TTC549 (cell line): ENCODE measurements at regions not wholly inside any gene's neighbourhood (a gene's known extent, or its start where the extent isn't known, plus 50 kb on each side); places are given as distances from the start of the nearest gene placed in this dataset.
"Not testable (repeated sequence)": the region's sequence is repeated elsewhere in the genome, so short reads cannot be mapped to it uniquely, and the experiment has no call there.

Experiments used
- FAIRE-seq: peaks from 2 replicates; lab custom pipeline; 2012; peaks lifted over from hg19 to GRCh38; lab: Jason Lieb, UNC

GRCh38 chr12:86944197-86944819 is 688.1 kb upstream of the MGAT4C start:
- not testable (repeated sequence) for FAIRE-seq

- no peak for FAIRE-seq
Observed at GRCh38 chr12:86931714-86932113, 675.5 kb upstream of the MGAT4C start.

GRCh38 chr12:86929962-86930361 is 673.8 kb upstream of the MGAT4C start:
- FAIRE-seq = no peak

- no peak for FAIRE-seq
Observed at GRCh38 chr12:86917121-86917520, 660.9 kb upstream of the MGAT4C start.

GRCh38 chr12:86914721-86915120 is 658.5 kb upstream of the MGAT4C start:
- no peak for FAIRE-seq

- no peak for FAIRE-seq
Observed at GRCh38 chr12:86911973-86912372, 655.8 kb upstream of the MGAT4C start.

- FAIRE-seq = no peak
Observed at GRCh38 chr12:86903159-86903558, 647.0 kb upstream of the MGAT4C start.

GRCh38 chr12:86860776-86861175 is 604.6 kb upstream of the MGAT4C start:
- FAIRE-seq = no peak

- no peak for FAIRE-seq
Observed at GRCh38 chr12:86852451-86852850, 596.3 kb upstream of the MGAT4C start.

- no peak for FAIRE-seq
Observed at GRCh38 chr12:86838711-86839110, 582.5 kb upstream of the MGAT4C start.

GRCh38 chr12:86838260-86838659 is 582.1 kb upstream of the MGAT4C start:
- no peak for FAIRE-seq

GRCh38 chr12:86837246-86837645 is 581.1 kb upstream of the MGAT4C start:
- no peak for FAIRE-seq

- FAIRE-seq = no peak
Observed at GRCh38 chr12:86834217-86834616, 578.0 kb upstream of the MGAT4C start.

GRCh38 chr12:86827409-86827808 is 571.2 kb upstream of the MGAT4C start:
- no peak for FAIRE-seq

- no peak for FAIRE-seq
Observed at GRCh38 chr12:86826051-86826450, 569.9 kb upstream of the MGAT4C start.

- no peak for FAIRE-seq
Observed at GRCh38 chr12:86801439-86801838, 545.2 kb upstream of the MGAT4C start.

GRCh38 chr12:86799616-86800015 is 543.4 kb upstream of the MGAT4C start:
- FAIRE-seq = no peak

- FAIRE-seq = no peak
Observed at GRCh38 chr12:86796550-86796949, 540.4 kb upstream of the MGAT4C start.

GRCh38 chr12:86788661-86789060 is 532.5 kb upstream of the MGAT4C start:
- no peak for FAIRE-seq

- no peak for FAIRE-seq
Observed at GRCh38 chr12:86787419-86787818, 531.2 kb upstream of the MGAT4C start.

- no peak for FAIRE-seq
Observed at GRCh38 chr12:86777325-86777724, 521.1 kb upstream of the MGAT4C start.

- no peak for FAIRE-seq
Observed at GRCh38 chr12:86774841-86775388, 518.7 kb upstream of the MGAT4C start.

- no peak for FAIRE-seq
Observed at GRCh38 chr12:86772696-86773095, 516.5 kb upstream of the MGAT4C start.

- no peak for FAIRE-seq
Observed at GRCh38 chr12:86770871-86771270, 514.7 kb upstream of the MGAT4C start.

GRCh38 chr12:86748894-86749293 is 492.7 kb upstream of the MGAT4C start:
- no peak for FAIRE-seq
